Loucy (cell line): ENCODE measurements at regions not wholly inside any gene's neighbourhood (a gene's known extent, or its start where the extent isn't known, plus 50 kb on each side); places are given as distances from the start of the nearest gene placed in this dataset.
"Not testable (repeated sequence)": the region's sequence is repeated elsewhere in the genome, so short reads cannot be mapped to it uniquely, and the experiment has no call there.

Experiments used
- H2AFZ ChIP-seq: fragments of 200-600 bp; sonication (generic); 2 replicates; pipeline ENCODE4 v1.6.0; 2016; ENCODE audit warnings: antibody characterized with exemption, mild to moderate bottlenecking, low read length, moderate library complexity
- H3F3A ChIP-seq: fragments of 200-600 bp; 2 replicates; pipeline ENCODE4 v1.6.0; 2016; ENCODE audit warnings: antibody characterized with exemption, low read depth, mild to moderate bottlenecking
- H3K27me3 ChIP-seq: fragments of 200-600 bp; sonication (generic); 2 replicates; pipeline ENCODE4 v1.6.1; 2014; ENCODE audit warnings: low read length, mild to moderate bottlenecking; ENCODE audit not compliant: insufficient read depth, poor library complexity, severe bottlenecking
- H3K36me3 ChIP-seq: fragments of 200-600 bp; sonication (generic); 2 replicates; pipeline ENCODE4 v1.6.1; 2016; ENCODE audit warnings: low read length; ENCODE audit not compliant: insufficient read depth
- H3K4me1 ChIP-seq: fragments of 200-600 bp; sonication (generic); 2 replicates; pipeline ENCODE4 v1.5.1; 2014; ENCODE audit warnings: low read length, mild to moderate bottlenecking; ENCODE audit not compliant: insufficient read depth, poor library complexity, severe bottlenecking
- H3K4me2 ChIP-seq: fragments of 200-600 bp; sonication (generic); 2 replicates; pipeline ENCODE4 v1.6.0; 2014; ENCODE audit warnings: antibody characterized with exemption, low read length, low read depth, mild to moderate bottlenecking; ENCODE audit not compliant: poor library complexity, severe bottlenecking
- H3K4me3 ChIP-seq: fragments of 200-600 bp; sonication (generic); 2 replicates; pipeline ENCODE4 v1.5.1; 2014; ENCODE audit warnings: low read length, mild to moderate bottlenecking, mixed read lengths; ENCODE audit not compliant: poor library complexity, severe bottlenecking
- H3K79me2 ChIP-seq: fragments of 200-600 bp; sonication (generic); 2 replicates; pipeline ENCODE4 v1.6.1; 2014; ENCODE audit warnings: low read length; ENCODE audit not compliant: insufficient read depth
- H3K9ac ChIP-seq: fragments of 200-600 bp; sonication (generic); 2 replicates; pipeline ENCODE4 v1.6.0; 2014; ENCODE audit warnings: mild to moderate bottlenecking, low read depth, low read length, moderate library complexity; ENCODE audit not compliant: poor library complexity, severe bottlenecking
- H3K9me2 ChIP-seq: fragments of 200-600 bp; sonication (generic); replicated peaks from 2 replicates; pipeline ENCODE4 v1.6.1; 2016; ENCODE audit warnings: low read depth, low read length, mixed read lengths
- H3K9me3 ChIP-seq: fragments of 200-600 bp; sonication (generic); 2 replicates; pipeline ENCODE4 v1.6.1; 2014; ENCODE audit warnings: mild to moderate bottlenecking, antibody characterized with exemption, low read length, low read depth; ENCODE audit not compliant: insufficient read depth
- H4K20me1 ChIP-seq: fragments of 200-600 bp; sonication (generic); 2 replicates; pipeline ENCODE4 v1.6.0; 2014; ENCODE audit warnings: antibody characterized with exemption, low read length, mild to moderate bottlenecking; ENCODE audit not compliant: insufficient read depth, poor library complexity, severe bottlenecking
- EZH2phosphoT487 ChIP-seq: fragments of 200-600 bp; IDR thresholded peaks from 2 replicates; pipeline ENCODE4 v1.6.1; 2018; ENCODE audit warnings: antibody characterized with exemption, mild to moderate bottlenecking, moderate library complexity, borderline replicate concordance
- TF ChIP-seq, protein P1 (sequence below): fragments of 200-600 bp; sonication (generic); conservative IDR thresholded peaks from 2 replicates; pipeline ENCODE4 v1.5.1; 2014; ENCODE audit warnings: mild to moderate bottlenecking, antibody characterized with exemption, low read length

DNA sequence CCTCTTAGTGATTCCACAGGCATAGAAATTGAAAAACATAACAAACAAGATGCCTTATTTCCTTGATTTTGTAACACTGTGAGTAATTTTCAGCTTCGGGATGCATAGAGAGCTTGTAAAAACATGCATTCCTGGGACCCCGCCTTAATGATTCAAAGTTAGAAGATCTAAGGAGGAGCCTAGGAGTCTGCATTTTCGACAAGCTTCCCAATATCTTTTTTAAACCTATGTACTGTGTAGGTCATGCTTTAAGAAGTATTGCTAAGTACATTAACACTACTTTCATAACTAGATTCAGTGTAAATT, 109.8 kb upstream of the ZNF516 start:
- Histone ChIP-seq H3K4me3 (no peak overlapping the region), H3K4me2 (no peak overlapping the region), H3K79me2 (no peaks in the 10 kb centered on the region), H3K36me3 (no peaks in the 10 kb centered on the region), H4K20me1 (no peaks in the 10 kb centered on the region), H3K4me1 (no peaks in the 10 kb centered on the region), H3F3A (no peaks in the 10 kb centered on the region), H3K9me3 (no peaks in the 10 kb centered on the region), H3K27me3 (no peaks in the 10 kb centered on the region), H3K9me2 (no peaks in the 10 kb centered on the region), H3K9ac (no peak overlapping the region), H2AFZ (no peak overlapping the region)
- TF ChIP-seq EZH2phosphoT487, result no peak
- TF ChIP-seq, protein P1, sequence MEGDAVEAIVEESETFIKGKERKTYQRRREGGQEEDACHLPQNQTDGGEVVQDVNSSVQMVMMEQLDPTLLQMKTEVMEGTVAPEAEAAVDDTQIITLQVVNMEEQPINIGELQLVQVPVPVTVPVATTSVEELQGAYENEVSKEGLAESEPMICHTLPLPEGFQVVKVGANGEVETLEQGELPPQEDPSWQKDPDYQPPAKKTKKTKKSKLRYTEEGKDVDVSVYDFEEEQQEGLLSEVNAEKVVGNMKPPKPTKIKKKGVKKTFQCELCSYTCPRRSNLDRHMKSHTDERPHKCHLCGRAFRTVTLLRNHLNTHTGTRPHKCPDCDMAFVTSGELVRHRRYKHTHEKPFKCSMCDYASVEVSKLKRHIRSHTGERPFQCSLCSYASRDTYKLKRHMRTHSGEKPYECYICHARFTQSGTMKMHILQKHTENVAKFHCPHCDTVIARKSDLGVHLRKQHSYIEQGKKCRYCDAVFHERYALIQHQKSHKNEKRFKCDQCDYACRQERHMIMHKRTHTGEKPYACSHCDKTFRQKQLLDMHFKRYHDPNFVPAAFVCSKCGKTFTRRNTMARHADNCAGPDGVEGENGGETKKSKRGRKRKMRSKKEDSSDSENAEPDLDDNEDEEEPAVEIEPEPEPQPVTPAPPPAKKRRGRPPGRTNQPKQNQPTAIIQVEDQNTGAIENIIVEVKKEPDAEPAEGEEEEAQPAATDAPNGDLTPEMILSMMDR, result no peak

DNA sequence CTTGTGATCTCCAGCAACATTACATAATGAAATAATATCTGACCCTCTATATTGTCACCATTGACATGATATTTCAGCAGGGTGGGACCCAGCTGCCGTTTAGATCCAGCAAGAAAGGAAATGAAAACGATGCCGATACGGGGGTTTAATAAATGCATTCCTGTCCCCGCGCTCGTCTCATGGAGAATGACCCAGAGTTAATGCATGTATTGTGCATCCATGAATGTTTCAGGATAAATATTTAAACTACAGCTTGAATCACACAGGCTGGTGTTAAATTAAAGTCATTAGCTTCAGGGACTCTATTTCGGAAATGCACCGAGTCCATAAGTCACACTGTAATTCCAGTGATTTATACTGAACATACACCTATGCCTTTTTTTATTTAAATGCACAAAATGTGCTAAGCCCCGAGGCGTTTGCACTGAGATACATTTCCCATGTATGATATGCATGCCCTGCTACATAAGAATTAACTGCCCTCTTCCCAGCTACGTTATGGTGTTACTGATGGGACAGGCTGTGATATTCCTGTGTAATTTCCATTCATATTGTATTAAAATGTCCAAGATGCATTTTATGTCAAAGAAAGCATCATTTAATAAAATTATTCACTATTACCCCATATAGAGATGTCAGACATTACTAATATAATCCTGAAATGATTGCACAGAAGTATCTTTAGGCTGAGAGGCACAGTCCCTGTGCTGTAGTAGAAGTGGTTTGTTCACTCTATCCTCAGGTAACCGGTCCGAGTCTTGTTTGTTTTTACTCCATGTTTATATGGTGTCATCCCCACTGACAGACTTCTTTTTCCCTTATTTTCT, 109.3 kb upstream of the ZNF516 start:
- Histone ChIP-seq H2AFZ (no peak overlapping the region), H3K4me2 (no peak overlapping the region), H3K27me3 (no peaks in the 10 kb centered on the region), H3K36me3 (no peaks in the 10 kb centered on the region), H4K20me1 (no peaks in the 10 kb centered on the region), H3K4me3 (no peak overlapping the region), H3K9me2 (no peaks in the 10 kb centered on the region), H3K79me2 (no peaks in the 10 kb centered on the region), H3K4me1 (no peaks in the 10 kb centered on the region), H3F3A (no peaks in the 10 kb centered on the region), H3K9ac (no peak overlapping the region), H3K9me3 (no peaks in the 10 kb centered on the region)
- TF ChIP-seq, protein P1, result no peak
- no peak for TF ChIP-seq EZH2phosphoT487

DNA sequence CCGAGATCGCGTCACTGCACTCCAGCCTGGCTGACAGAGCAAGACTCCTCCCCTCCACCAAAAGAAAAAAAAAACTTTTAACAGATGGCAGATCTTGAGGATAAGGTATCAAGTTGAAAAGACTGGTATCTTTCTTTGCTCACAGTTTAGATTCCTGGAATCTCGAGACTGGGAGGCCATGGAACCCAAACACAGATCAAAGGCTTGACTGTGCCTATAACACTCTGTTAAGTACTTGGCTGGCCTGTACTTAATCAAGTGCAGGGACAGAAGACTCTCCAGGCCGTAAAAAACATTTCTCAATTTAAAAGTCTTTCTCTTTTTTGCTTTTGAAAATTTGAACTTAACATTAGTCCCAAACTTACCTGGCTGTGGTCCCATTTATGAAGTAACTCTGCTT, 107.1 kb upstream of the ZNF516 start:
- no peaks in the 10 kb centered on the region for H4K20me1 ChIP-seq
- H3K9me2 ChIP-seq, result no peaks in the 10 kb centered on the region
- H3K4me1 ChIP-seq, result no peaks in the 10 kb centered on the region
- H3K4me2 ChIP-seq, result no peak overlapping the region
- no peak overlapping the region for H3K9ac ChIP-seq
- no peaks in the 10 kb centered on the region for H3K79me2 ChIP-seq
- no peak overlapping the region for H2AFZ ChIP-seq
- H3K27me3 ChIP-seq, result no peaks in the 10 kb centered on the region
- TF ChIP-seq, protein P1, result no peak
- TF ChIP-seq EZH2phosphoT487, result no peak
- no peaks in the 10 kb centered on the region for H3K9me3 ChIP-seq
- no peaks in the 10 kb centered on the region for H3F3A ChIP-seq
- H3K36me3 ChIP-seq, result no peaks in the 10 kb centered on the region
- H3K4me3 ChIP-seq, result no peak overlapping the region

DNA sequence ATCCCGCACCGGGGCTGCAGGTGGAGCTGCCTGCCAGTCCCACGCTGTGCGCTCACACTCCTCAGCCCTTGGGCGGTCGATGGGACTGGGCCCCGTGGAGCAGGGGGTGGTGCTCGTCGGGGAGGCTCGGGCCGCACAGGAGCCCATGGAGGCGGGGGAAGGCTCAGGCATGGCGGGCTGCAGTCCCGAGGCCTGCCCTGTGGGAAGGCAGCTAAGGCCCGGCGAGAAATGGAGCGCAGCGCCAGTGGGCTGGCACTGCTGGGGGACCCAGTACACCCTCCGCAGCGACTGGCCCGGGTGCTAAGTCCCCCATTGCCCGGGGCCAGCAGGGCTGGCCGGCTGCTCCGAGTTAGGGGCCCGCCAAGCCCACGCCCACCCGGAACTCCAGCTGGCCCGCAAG, 105.0 kb upstream of the ZNF516 start:
- not testable (repeated sequence) for H3K9me2 ChIP-seq, H3K36me3 ChIP-seq, H2AFZ ChIP-seq, H3K79me2 ChIP-seq, H3K9ac ChIP-seq, H4K20me1 ChIP-seq, H3K27me3 ChIP-seq, H3F3A ChIP-seq, H3K4me1 ChIP-seq, H3K9me3 ChIP-seq, H3K4me2 ChIP-seq, H3K4me3 ChIP-seq
